ENCODE measurements at regions not wholly inside any gene's neighbourhood (a gene's known extent, or its start where the extent isn't known, plus 50 kb on each side); places are given as distances from the start of the nearest gene placed in this dataset.

DNA sequence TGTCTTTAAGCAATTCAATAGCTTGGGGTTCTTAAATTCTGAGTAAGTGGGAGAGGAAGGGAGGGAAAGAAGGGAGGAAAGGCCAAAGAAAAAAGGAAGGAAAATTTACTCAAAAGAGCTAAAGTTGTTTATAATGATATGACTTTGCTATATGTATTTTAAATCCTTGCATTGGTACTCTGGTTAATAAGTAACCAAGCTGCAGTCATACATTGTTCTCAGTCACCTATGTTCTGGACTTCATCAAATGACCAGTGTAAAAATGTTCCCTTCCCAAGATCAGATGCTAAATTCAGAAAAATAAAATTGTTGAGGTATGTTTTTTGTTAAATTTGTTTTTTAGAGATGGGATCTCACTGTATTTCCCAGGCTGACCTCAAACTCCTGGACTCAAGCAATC is 259.9 kb upstream of the CPNE8 start:
- TF ChIP-seq CTCF (IDR thresholded peaks at IDR 0.05; ENCODE audit: low read depth, low read length) (no peak), EZH2phosphoT487 (IDR thresholded peaks at IDR 0.05; ENCODE audit: low read depth) (no peak)

Measured in OCI-LY3 (cell line).